ENCODE measurements at regions not wholly inside any gene's neighbourhood (a gene's known extent, or its start where the extent isn't known, plus 50 kb on each side); places are given as distances from the start of the nearest gene placed in this dataset.

GRCh38 chr13:39965309-39965708, 309.8 kb downstream of the COG6 start:
- Mint-ChIP-seq H3K4me1 (no peaks in the 10 kb centered on the region), H3K27me3 (ENCODE audit: low read depth in 3 of 3) (peaks cover 0 to 2% (median 0%) of the 10 kb centered on the region in 3 donors), H3K9me3 (peaks cover 0 to 4% (median 0%) of the 10 kb centered on the region in 7 donors), H3K27ac (no peak overlapping the region), H3K36me3 (no peaks in the 10 kb centered on the region), H3K4me3 (no peak overlapping the region)
- intact Hi-C loops (cut with micrococcal nuclease) = no loop called here
- 86% methylated on average over 2 of the region's 3 CpGs for WGBS (ENCODE audit: insufficient coverage)
- no peaks in the 10 kb centered on the region for H3K36me3 ChIP-seq (replicated peaks in 1 of 2; ENCODE audit: control insufficient read depth in 1 of 2, insufficient read depth in 2 of 2, low read length in 2 of 2)
- TF ChIP-seq CTCF (IDR thresholded peaks at IDR 0.05) = no peak
- H3K4me3 ChIP-seq (replicated peaks in 1 of 3; ENCODE audit: low read depth in 2 of 3, low read length in 3 of 3) = no peak overlapping the region
- H3K27me3 ChIP-seq (ENCODE audit: control insufficient read depth in 2 of 2, insufficient read depth in 2 of 2, low read length in 2 of 2) = no peaks in the 10 kb centered on the region
- H3K9me3 ChIP-seq (replicated peaks in 1 of 2; ENCODE audit: control insufficient read depth in 1 of 2, insufficient read depth in 1 of 2, low read length in 2 of 2) = no peaks in the 10 kb centered on the region
- no peak for DNase-seq
- H3K79me2 ChIP-seq (ENCODE audit: insufficient read depth, low read length) = no peaks in the 10 kb centered on the region
- H2AFZ ChIP-seq (ENCODE audit: insufficient read depth, low read depth, low read length, poor library complexity, severe bottlenecking) = no peak overlapping the region
- no peaks in the 10 kb centered on the region for H4K20me1 ChIP-seq (ENCODE audit: insufficient read depth, low read length)
- H3K9ac ChIP-seq (ENCODE audit: insufficient read depth, low read length, poor library complexity, severe bottlenecking) = no peak overlapping the region
- H3K27ac ChIP-seq (ENCODE audit: low read depth in 1 of 2, low read length in 2 of 2) = no peak overlapping the region
- H3K4me1 ChIP-seq (ENCODE audit: control insufficient read depth in 1 of 2, insufficient read depth in 2 of 2, low read length in 2 of 2) = no peaks in the 10 kb centered on the region
- H3K4me2 ChIP-seq (replicated peaks; ENCODE audit: extremely low read depth, low read length, poor library complexity, severe bottlenecking) = no peak overlapping the region

- no peak for DNase-seq
- no peaks in the 10 kb centered on the region for H3K79me2 ChIP-seq (ENCODE audit: insufficient read depth, low read length)
- no peak overlapping the region for H3K27ac ChIP-seq (ENCODE audit: low read depth in 1 of 2, low read length in 2 of 2)
- no peak overlapping the region for H2AFZ ChIP-seq (ENCODE audit: insufficient read depth, low read depth, low read length, poor library complexity, severe bottlenecking)
- H3K4me1 ChIP-seq (ENCODE audit: control insufficient read depth in 1 of 2, insufficient read depth in 2 of 2, low read length in 2 of 2) = no peaks in the 10 kb centered on the region
- Mint-ChIP-seq H3K27me3 (ENCODE audit: low read depth in 3 of 3) (peaks cover 0 to under 1% (median 0%) of the 10 kb centered on the region in 3 donors), H3K4me1 (no peaks in the 10 kb centered on the region), H3K4me3 (no peak overlapping the region), H3K27ac (no peak overlapping the region), H3K36me3 (no peaks in the 10 kb centered on the region), H3K9me3 (peaks cover 0 to 6% (median 2%) of the 10 kb centered on the region in 7 donors)
- H3K4me2 ChIP-seq (replicated peaks; ENCODE audit: extremely low read depth, low read length, poor library complexity, severe bottlenecking) = no peak overlapping the region
- H3K36me3 ChIP-seq (replicated peaks in 1 of 2; ENCODE audit: control insufficient read depth in 1 of 2, insufficient read depth in 2 of 2, low read length in 2 of 2) = no peaks in the 10 kb centered on the region
- no peak overlapping the region for H3K4me3 ChIP-seq (replicated peaks in 1 of 3; ENCODE audit: low read depth in 2 of 3, low read length in 3 of 3)
- no peak overlapping the region for H3K9ac ChIP-seq (ENCODE audit: insufficient read depth, low read length, poor library complexity, severe bottlenecking)
- WGBS (ENCODE audit: insufficient coverage) = 97% methylated on average over 2 of the region's 4 CpGs
- no peaks in the 10 kb centered on the region for H4K20me1 ChIP-seq (ENCODE audit: insufficient read depth, low read length)
- no peaks in the 10 kb centered on the region for H3K27me3 ChIP-seq (ENCODE audit: control insufficient read depth in 2 of 2, insufficient read depth in 2 of 2, low read length in 2 of 2)
- TF ChIP-seq CTCF (IDR thresholded peaks at IDR 0.05) = no peak
- no peaks in the 10 kb centered on the region for H3K9me3 ChIP-seq (replicated peaks in 1 of 2; ENCODE audit: control insufficient read depth in 1 of 2, insufficient read depth in 1 of 2, low read length in 2 of 2)
- intact Hi-C loops (cut with micrococcal nuclease) = no loop called here
Measured at GRCh38 chr13:39967199-39967959, 311.9 kb downstream of the COG6 start.
